SK-N-SH treated with all-trans-retinoic acid at 6 μM for 48 hours (cell line): ENCODE measurements at regions not wholly inside any gene's neighbourhood (a gene's known extent, or its start where the extent isn't known, plus 50 kb on each side); places are given as distances from the start of the nearest gene placed in this dataset.

Experiments used
- ARNTL ChIP-seq: fragments of 450-650 bp; formaldehyde crosslinking; IDR thresholded peaks from 2 replicates; pipeline ENCODE4 v1.5.0; 2020; ENCODE audit warnings: low read depth, mild to moderate bottlenecking, moderate library complexity, borderline replicate concordance
- ESRRG ChIP-seq: fragments of 250-450 bp; sonication (Bioruptor Pico); IDR thresholded peaks from 2 replicates; pipeline ENCODE4 v1.6.1; 2021; ENCODE audit warnings: mild to moderate bottlenecking
- TCF4 ChIP-seq: fragments of 250-450 bp; sonication (Bioruptor Pico); IDR thresholded peaks from 2 replicates; pipeline ENCODE4 v1.8.0; 2021; ENCODE audit warnings: mild to moderate bottlenecking, moderate library complexity, borderline replicate concordance
- TOX ChIP-seq: fragments of 250-450 bp; sonication (Bioruptor Pico); IDR thresholded peaks from 2 replicates; pipeline ENCODE4 v1.8.0; 2021; ENCODE audit warnings: mild to moderate bottlenecking, moderate library complexity, borderline replicate concordance
- ZC3H10 ChIP-seq: fragments of 250-450 bp; sonication (Bioruptor Pico); IDR thresholded peaks from 2 replicates; pipeline ENCODE4 v1.5.1; 2021; ENCODE audit warnings: mild to moderate bottlenecking, moderate library complexity
- ZFP30 ChIP-seq: fragments of 450-650 bp; formaldehyde crosslinking; IDR thresholded peaks from 2 replicates; pipeline ENCODE4 v1.5.0; 2022; ENCODE audit warnings: mild to moderate bottlenecking, moderate library complexity

GRCh38 chr13:72113076-72113475 lies 246.1 kb upstream of the DACH1 start:
- no peak for TF ChIP-seq TOX (CRISPR knock-in tag)
- TF ChIP-seq ARNTL (CRISPR knock-in tag): no peak
- no peak for TF ChIP-seq ZC3H10
- TF ChIP-seq ESRRG (CRISPR knock-in tag): no peak
- TF ChIP-seq ZFP30: no peak
- TF ChIP-seq TCF4 (CRISPR knock-in tag): no peak
